ENCODE measurements at regions not wholly inside any gene's neighbourhood (a gene's known extent, or its start where the extent isn't known, plus 50 kb on each side); places are given as distances from the start of the nearest gene placed in this dataset.
"Not testable (repeated sequence)": the region's sequence is repeated elsewhere in the genome, so short reads cannot be mapped to it uniquely, and the experiment has no call there.

DNA sequence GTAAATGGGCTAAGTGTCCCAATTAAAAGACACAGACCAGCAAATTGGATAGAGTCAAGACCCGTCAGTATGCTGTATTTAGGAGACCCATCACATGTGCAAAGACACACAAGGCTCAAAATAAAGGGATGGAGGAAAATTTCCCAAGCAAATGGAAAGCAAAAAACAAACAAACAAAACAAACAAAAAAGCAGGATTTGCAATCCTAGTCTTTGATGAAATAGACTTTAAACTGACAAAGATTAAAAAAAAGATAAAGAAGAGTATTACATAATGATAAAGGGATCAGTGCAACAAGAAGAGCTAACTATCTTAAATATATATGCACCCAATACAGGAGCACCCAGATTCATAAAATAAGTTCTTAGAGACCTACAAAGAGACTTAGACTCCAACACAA is 429.6 kb downstream of the MAT2B start:
- TF ChIP-seq, protein P1, sequence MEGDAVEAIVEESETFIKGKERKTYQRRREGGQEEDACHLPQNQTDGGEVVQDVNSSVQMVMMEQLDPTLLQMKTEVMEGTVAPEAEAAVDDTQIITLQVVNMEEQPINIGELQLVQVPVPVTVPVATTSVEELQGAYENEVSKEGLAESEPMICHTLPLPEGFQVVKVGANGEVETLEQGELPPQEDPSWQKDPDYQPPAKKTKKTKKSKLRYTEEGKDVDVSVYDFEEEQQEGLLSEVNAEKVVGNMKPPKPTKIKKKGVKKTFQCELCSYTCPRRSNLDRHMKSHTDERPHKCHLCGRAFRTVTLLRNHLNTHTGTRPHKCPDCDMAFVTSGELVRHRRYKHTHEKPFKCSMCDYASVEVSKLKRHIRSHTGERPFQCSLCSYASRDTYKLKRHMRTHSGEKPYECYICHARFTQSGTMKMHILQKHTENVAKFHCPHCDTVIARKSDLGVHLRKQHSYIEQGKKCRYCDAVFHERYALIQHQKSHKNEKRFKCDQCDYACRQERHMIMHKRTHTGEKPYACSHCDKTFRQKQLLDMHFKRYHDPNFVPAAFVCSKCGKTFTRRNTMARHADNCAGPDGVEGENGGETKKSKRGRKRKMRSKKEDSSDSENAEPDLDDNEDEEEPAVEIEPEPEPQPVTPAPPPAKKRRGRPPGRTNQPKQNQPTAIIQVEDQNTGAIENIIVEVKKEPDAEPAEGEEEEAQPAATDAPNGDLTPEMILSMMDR (optimal IDR thresholded peaks at IDR 0.05 in 1 of 3, IDR thresholded peaks at IDR 0.05 in 1 of 3, conservative IDR thresholded peaks at IDR 0.05 in 1 of 3; ENCODE audit: extremely low read depth in 1 of 3, insufficient read depth in 2 of 3, low read length in 3 of 3) = not testable (repeated sequence)
- not testable (repeated sequence) for TF ChIP-seq EZH2 (IDR thresholded peaks at IDR 0.05; ENCODE audit: low read length)

All from keratinocyte (primary cell).